ENCODE measurements at regions not wholly inside any gene's neighbourhood (a gene's known extent, or its start where the extent isn't known, plus 50 kb on each side); places are given as distances from the start of the nearest gene placed in this dataset.

DNA sequence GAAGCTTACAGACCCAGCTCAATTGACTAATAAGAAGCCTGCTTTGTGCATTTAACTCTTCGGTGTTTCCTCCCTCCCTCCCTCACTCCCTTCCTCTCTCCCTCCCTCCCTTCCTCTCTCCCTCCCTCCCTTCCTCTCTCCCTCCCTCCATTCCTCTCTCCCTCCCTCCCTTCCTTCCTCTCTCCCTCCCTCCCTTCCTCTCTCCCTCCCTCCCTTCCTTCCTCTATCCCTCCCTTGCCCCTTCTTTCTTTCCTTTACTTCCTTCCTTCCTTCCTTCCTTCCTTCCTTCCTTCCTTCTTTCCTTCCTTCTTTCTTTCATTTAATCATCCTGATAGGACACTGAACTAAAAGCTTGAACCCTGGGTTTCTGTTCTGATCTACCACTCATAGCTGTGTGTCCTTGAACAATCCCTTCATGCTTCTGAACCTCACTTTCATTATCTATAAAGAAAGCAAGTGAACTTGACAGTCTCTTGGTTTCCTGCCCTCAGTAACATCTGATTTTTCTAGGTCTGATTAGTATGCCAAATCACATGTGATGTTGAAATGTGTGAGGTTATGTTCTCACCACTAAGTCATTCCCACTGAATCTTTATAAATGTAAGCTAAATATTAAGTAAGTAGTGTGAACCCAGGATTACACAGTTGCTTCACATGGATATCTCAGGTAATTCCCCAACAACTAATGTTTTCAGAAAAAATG lies 132.3 kb upstream of the BMP2 start:
- TF ChIP-seq, protein P1, sequence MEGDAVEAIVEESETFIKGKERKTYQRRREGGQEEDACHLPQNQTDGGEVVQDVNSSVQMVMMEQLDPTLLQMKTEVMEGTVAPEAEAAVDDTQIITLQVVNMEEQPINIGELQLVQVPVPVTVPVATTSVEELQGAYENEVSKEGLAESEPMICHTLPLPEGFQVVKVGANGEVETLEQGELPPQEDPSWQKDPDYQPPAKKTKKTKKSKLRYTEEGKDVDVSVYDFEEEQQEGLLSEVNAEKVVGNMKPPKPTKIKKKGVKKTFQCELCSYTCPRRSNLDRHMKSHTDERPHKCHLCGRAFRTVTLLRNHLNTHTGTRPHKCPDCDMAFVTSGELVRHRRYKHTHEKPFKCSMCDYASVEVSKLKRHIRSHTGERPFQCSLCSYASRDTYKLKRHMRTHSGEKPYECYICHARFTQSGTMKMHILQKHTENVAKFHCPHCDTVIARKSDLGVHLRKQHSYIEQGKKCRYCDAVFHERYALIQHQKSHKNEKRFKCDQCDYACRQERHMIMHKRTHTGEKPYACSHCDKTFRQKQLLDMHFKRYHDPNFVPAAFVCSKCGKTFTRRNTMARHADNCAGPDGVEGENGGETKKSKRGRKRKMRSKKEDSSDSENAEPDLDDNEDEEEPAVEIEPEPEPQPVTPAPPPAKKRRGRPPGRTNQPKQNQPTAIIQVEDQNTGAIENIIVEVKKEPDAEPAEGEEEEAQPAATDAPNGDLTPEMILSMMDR (optimal IDR thresholded peaks at IDR 0.05 in 1 of 3, IDR thresholded peaks at IDR 0.05 in 1 of 3, conservative IDR thresholded peaks at IDR 0.05 in 1 of 3; ENCODE audit: extremely low read depth in 1 of 3, insufficient read depth in 2 of 3, low read length in 3 of 3), result no peak
- TF ChIP-seq EZH2 (IDR thresholded peaks at IDR 0.05; ENCODE audit: low read length), result no peak

All from keratinocyte (primary cell).